GM18517 (cell line): ENCODE measurements at regions not wholly inside any gene's neighbourhood (a gene's known extent, or its start where the extent isn't known, plus 50 kb on each side); places are given as distances from the start of the nearest gene placed in this dataset.

ENCODE experiments used
- ATAC-seq: cut with Tn5 transposase; IDR thresholded peaks from one replicate; pipeline ENCODE4 v1.9.1; 2021; ENCODE audit warnings: mild to moderate bottlenecking, moderate library complexity; ENCODE audit not compliant: unreplicated experiment

DNA sequence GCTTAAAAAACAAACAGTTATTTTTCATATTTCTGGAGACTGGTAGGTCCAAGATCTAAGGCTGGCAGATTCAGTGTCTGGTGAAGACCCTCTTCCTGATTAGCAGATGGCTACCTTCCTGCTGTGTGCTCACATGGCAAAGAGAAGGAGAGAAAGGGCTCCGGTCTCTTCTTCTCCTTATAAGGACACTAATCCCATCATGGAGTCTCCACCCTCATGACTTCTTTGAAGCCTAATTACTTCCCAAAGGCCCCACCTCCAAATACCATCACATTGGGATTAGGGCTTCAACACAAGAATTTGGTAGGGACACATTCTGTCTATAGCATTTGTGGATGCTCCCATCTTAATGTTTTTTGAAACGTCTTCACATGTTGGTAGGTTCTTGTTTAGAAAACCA is 391.1 kb downstream of the TMEM161B start:
- no peak for ATAC-seq

DNA sequence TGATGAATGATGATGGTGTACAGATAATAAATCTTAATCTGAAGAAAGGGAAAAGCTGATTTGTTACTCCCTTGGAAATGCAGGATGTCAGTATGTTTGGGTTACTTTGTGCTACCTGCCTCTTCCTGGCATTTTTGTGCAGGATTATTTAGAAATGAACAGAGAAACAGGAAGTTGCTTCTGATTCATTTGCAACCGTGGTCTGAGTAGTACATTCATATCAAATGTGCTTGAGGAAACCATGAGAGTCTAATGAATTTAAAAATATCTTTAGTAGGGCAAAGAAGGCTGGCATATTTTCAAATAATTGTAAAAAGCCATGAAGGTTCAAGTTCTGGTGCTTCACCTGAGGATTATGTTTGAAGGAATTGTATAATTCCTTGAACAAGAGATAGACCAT is 391.6 kb downstream of the TMEM161B start:
- no peak for ATAC-seq

DNA sequence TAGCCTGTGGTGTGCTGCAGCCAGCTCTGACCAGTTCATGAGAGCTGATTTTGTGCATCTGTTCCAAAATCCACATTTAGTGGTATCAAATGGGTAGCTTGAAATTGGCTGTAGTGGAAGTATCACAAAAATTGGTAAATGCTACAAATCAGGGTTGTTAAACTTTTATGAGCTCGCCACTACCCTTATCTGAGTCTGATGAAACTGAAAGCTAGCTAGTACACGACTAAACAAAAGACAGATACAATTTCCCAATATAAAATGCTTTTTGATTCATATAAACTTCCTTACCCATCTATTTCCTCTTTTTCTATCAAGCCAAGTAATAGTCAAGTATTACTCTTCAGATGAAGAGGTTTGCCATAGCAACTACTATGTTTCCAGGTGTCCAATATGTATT is 392.0 kb downstream of the TMEM161B start:
- no peak for ATAC-seq

DNA sequence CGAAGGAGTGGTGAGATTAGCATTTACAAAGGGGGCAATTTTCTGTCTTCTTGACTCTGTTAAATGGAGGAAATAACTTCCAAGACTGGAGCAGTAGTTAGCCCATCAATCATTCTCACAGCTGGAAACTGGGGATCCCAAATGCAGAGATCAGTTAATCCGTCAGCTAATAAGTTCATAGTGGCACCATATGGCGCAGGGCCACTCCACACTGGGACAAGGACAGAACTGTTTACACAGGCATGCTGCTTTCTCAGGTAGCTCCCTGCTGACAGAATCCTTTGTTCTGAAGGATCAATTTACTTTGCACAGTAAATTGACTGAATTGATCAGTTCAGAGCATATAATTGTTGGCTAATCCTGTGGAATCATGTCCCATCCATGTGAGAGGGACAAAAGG is 395.7 kb downstream of the TMEM161B start:
- ATAC-seq, result no peak

DNA sequence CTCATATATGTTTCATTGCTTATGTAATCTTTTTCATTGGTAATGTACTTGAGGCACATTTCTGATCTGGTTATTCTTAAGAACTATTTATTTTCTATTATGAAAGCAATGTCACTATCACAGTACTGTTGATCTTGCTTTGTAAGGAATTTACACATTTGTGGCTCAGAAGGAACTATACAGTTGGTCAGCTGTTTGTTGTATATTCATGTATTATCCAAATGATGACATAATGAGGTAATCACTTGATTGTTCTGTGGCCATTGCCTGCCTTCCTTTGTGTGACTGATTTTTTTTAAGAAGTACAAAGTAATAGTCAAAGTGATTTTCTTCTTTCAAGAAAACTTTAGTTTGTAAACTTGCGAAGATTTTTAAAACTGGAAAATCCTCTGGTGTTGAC is 399.9 kb downstream of the TMEM161B start:
- ATAC-seq, result no peak

DNA sequence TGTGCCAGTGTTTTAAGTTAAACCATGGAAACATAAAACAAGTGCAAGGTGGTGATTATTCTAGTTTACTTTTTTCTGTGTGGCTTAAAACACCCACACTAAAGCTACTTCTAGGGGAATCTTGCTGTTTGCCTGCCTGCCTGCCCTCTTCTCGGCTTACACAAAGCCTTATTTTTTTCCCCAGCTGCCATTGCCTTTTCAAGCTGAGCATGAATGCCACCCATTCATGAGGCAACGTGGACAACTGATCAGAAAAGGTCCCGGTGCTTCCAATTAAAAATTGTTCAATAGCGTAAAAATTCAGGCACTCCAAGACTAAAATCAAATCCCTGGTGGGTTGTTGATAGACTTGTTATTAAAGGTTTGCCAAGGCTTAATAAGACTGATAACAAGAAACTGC is 401.4 kb downstream of the TMEM161B start:
- no peak for ATAC-seq

DNA sequence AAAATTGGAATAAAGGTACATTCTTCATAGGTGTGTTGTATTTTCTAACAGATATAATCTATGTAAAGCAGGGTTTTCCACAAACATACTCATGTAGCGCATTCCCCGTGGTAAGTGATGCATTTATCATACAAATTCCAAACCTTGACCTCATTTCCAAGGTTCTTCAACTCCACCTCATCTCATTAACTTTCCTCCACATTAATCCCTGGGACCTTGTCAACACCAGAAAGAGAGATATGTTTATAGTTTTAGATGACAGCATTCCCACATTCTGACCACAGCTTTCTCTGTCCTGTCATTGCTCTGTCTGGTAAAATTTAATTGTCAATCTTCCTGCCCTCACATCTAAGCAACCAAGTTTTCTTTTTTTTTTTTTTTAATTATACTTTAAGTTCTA is 415.1 kb downstream of the TMEM161B start:
- no peak for ATAC-seq

DNA sequence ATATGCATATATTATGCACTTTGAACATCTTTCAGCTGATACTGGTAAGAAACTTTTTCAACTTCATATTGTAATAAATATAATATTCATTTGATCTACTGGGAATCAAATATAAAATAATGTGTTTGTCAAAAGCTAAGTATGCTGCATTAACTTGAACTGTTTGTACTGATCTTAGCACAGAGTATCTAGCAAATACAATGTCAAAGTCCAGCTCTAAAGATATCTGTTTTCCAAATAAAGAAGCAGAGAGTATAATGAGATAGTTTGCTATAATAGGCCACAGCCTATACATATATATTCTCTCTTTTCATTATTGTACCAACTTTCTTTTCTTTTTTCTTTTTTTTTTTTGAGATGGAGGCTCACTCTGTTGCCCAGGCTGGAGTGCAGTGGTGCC is 417.0 kb downstream of the TMEM161B start:
- ATAC-seq, result no peak

DNA sequence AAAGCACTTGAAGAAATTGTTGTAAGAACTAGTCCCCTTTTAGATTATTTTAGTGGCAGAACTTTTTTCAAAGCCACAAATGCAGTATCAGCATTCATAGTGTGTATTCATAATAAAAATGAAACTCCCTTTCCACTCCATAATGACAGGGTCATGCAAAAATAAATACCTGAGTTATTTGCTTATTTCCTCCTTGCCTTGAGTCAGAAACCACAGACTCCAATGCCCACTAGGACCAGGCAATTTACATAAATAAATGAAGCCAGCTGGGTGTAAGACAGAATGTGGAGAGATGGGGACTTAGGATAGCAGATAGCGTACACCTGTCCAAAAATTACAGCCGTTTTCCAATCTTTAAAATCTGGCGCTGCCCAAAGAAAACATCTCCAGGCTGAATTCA is 417.8 kb downstream of the TMEM161B start:
- no peak for ATAC-seq

DNA sequence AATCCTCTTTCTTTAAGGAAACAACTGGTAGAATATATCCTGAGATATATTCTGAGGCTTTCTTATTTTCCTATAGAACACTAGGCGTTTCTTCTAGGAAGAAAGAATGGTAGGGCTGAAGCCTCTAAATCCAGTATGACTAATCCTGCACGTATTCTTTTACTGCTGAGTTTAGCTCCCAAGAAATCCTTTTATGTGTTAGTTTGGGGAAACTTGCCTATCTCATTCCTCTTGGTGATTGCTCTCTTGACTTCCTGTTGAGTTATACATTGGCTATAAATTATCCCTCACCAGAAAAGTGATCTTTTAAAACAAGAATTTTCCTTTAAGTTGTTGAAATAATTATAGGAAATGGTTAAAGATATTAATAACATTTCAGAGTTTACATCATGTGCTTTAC is 422.9 kb downstream of the TMEM161B start:
- ATAC-seq, result no peak

DNA sequence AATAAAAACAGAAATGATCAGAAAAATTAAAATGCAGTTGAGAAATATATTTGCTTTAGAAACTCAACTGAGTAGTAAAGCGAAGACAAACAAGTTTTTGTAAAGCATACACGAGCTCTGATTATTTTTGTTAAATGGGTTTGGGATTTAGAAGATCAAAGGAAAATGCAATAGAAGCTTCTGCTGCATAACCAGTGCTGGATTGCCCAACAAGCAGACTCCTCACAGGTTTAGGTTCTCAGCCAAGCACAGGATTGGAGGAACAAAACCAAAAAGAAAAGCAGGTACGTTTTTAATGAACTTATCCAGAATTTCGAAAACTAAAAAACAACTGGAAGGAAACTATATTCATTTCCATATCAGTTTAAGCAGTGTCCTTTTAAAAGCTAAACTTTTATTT is 423.8 kb downstream of the TMEM161B start:
- no peak for ATAC-seq

DNA sequence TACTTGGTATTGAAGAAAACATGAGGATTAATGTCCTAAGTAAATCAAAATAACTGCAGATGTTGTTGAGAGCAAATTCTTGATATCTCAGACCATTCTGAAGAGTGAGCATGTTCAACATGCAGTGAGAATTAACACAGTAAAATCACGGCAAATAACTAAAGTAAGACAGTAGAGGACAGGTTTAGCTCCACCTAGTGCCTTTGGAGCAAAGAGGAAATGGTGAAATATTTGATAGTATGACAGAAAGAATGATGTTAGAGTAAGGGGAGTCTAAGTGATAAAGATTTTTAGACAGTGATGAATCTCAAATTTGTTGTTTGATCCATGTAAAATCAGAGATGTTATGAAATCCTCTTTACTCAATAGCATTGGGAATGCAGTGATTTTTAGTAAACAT is 424.2 kb downstream of the TMEM161B start:
- ATAC-seq, result no peak

DNA sequence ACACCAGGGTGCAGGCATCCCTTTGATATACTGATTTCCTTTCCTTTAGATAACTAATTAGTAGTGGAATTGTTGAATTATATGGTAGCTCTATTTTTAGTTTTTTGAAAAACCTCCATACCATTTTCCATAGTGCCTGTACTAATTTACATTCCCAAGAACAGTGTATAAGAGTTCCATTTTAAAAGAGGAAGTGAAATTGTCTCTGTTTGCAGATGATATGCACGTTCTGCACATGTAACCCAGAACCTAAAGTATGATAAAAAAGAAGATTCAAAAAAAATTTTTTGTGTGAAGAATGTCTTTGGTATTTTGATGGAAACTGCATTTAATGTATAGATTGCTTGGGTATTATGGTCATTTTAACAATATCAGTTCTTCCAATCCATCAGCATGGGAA is 424.0 kb upstream of the CCNH start:
- no peak for ATAC-seq

DNA sequence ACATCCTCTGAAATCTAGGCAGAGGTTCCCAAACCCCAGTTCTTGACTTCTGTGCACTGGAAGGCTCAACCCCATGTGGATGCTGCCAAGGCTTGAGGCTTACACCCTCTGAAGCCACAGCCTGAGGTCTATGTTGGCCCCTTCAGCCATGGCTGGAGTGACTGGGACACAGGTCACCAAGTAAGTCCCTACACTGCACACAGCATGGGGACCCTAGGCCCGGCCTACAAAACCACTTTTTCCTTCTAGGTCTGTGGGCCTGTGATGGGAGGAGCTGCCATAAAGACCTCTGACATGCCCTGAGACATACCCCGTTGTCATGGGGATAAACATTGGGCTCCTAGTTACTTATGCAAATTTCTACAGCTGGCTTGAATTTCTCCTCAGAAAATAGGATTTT is 418.8 kb upstream of the CCNH start:
- no peak for ATAC-seq

DNA sequence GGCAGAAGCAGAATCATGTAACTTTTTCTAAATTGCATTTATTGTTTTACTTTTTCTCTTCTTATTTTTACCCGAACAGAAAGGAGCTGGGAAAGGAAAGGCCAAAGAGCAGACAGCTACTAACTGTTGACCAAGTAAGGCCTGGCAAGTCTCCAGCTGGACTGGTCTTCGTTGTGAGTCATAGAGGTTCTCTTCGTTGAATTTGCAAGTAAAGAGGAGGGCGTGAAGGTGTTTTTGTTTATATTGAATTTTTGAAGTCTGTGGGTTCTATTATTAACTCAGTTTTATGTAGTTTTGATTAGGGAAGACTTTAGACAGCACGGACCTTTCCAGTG is 416.5 kb upstream of the CCNH start:
- no peak for ATAC-seq

DNA sequence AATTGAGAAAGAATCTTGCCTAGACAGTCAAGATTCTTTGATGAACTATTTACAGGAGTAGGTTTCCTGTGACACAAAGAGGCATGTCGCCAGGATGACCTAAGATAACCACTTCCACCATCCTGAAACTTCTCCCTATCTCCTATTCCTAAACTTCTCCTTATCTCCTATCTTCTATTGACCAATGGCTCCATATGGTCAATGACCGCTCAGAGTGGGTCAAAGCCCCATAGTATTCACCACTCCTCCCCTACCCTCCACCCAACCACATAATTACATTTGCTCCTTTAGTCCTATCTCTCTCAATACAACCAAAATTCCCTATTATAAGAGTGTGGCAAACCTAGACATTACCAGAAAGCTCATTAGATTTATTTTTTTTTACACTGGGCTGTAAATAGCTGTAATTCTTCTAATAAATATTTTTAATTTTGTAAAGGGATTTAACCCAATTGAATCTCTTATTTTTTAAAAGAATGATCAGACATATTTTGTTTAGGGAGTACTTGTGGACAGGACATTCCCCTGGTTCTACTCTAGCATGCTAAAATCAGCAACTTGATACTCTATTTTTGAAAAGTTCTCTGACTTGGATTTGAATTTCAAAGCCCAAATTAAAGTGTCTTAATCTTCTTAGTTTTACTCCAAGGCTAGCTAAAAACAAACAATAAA is 416.0 kb upstream of the CCNH start:
- no peak for ATAC-seq

DNA sequence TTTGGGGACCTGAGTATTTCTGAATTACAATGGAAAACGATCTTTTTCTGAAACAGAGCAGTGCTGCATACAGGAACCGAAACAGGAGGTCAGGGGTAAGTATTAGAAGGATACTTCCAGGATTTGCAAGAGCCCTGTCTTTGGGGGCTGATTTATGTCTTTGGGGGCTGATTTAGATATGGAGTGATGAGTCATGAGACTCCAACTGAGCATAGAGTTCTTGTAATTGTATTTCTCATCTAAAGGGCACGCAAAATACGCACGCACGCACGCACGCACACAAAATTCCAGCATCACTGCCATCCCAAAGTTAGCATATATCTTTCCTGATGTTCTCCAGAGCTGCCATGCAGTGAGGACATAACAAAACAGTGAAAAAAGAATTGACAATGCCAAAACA is 414.8 kb upstream of the CCNH start:
- no peak for ATAC-seq

DNA sequence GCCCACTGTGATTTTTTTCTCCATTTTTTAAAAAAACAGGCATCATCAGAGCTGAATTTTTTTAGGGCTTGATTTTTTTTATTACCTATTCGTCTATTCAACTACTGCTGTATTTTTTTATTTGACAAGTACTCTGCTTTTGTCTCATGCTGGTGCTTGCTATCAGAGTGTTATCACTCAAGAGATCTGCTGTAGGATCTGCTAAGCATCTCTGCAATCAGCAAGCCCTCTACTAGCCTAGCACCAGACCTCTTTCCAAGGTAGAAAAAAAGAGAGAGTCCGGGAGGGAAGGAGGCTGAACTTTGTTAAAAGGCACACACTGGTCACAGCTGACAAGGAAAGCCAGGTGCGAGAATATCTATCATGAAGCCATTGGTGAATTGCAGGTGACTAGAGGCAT is 413.8 kb upstream of the CCNH start:
- ATAC-seq, result no peak

DNA sequence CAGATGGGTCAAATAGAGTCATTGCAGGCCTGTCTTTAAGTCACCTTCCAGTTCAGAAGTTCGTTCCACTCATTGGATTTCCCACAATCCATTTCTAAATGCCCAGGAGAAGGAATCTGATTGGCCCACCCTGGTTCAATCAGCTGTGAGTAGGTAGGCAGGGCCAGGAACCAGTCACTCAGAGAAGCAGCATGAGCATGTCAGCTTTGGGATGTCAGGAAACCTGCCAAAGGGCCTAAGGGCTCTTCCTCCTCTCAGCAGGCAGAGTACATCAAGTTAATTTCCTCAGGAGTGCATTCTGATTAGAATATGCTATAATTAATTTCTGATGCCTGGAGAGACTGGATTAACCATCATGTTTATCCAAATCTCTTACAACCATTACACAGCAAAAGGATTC is 412.9 kb upstream of the CCNH start:
- no peak for ATAC-seq

DNA sequence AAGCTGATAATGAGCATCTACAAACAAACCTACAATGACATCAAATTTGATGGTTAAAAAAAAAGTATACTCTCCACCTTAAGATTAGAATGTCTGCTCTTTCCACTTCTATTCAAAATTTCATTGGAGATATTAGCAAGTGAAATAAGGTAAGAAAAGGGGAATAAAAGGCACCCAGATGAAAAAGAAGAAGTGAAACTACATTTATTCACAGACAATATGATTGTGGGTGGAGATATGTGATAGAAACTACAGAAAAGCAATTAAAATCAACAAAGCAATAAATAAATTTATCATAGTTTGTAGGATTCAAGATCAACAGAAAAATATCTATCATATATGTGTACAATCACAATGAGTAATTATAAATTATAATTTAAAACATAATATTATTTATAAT is 395.1 kb upstream of the CCNH start:
- ATAC-seq, result no peak

DNA sequence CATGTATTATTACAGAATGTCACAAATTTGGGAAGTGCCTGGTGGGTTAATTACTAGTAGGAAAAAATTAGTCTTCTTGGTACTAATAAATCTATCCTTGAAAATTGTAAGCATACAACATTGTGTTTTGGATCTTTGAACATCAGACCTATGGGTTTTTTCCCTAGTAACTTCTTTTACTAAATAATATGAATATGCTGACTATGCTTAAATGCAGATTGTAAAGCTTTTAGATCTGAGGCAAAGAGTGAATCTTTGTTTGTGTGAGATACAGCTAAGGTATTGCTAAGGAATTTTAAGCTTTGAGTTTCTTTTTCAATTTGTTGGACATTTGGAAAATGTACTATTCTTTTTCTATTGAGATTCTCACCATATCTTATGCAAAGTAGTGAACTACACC is 390.6 kb upstream of the CCNH start:
- no peak for ATAC-seq

DNA sequence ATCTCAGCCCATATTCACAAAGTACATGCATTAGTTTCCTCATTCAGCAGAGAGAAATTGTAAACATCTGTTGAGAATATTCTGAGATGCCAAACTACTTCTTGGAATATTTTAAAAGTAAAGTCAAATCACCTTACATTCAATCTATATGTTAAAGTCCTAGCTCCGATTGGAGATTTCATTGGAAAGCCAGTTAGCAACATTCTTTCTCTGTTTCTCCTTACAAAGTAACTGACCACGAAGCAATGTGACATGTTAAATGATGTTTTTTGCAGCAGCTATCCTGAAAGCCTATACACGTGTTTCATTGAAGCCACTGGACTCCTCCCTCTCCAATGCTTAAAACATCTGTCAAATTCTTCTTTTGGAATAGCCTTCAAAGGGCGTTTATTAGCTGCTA is 379.1 kb upstream of the CCNH start:
- ATAC-seq, result no peak

DNA sequence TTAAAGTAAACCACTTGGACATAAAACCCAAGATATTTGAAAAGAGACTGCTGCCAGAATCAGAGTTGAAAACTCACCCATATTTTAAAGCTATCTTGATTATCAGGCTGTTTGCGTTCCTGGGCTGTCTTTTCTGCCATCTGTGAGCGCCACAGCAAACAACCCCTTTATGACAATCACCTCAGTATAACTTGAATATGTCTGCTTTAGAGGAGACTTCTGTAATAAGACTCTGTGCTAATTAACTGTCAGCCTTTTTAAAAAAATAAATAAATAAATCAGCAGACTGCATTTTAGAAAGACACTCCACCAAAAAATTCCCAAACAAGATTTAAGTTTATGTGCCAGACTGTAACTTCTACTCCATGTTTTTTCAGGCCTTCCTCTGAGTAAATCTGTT is 375.7 kb upstream of the CCNH start:
- ATAC-seq, result no peak
